Esophagus muscularis mucosa (tissue), 4 donors: ENCODE measurements at regions not wholly inside any gene's neighbourhood (a gene's known extent, or its start where the extent isn't known, plus 50 kb on each side); places are given as distances from the start of the nearest gene placed in this dataset.

Source experiments
- DNase-seq: peaks from one replicate; pipeline ENCODE4 v3.0.0-alpha.2; 2017; ENCODE audit errors: extremely low spot score
- H3K27ac ChIP-seq, 4 donors: fragments of 200-600 bp; sonication (generic); replicated peaks in 1 of 4; 1 replicate in 3 of 4; 2 replicates in 1 of 4; pipeline ENCODE4 v1.5.1; 2016 to 2019; ENCODE audit warnings: mild to moderate bottlenecking in 1 of 4
- H3K27me3 ChIP-seq, 4 donors: fragments of 200-600 bp; sonication (generic); one replicate each; pipeline versions ENCODE4 v1.5.1 to v1.6.0; 2016 to 2019
- H3K36me3 ChIP-seq, 4 donors: fragments of 200-600 bp; sonication (generic); one replicate each; pipeline ENCODE4 v1.5.1; 2016 to 2019
- H3K4me1 ChIP-seq, 4 donors: fragments of 200-600 bp; sonication (generic); one replicate each; pipeline ENCODE4 v1.5.1; 2016 to 2019
- H3K4me3 ChIP-seq, 4 donors: fragments of 200-600 bp; sonication (generic); 1 replicate in 2 of 4; 2 replicates in 2 of 4; pipeline ENCODE4 v1.5.1; 2016 to 2019; ENCODE audit warnings: mild to moderate bottlenecking in 4 of 4, moderate library complexity in 1 of 4
- H3K9me3 ChIP-seq, 4 donors: fragments of 200-600 bp; sonication (generic); 1 replicate in 3 of 4; 2 replicates in 1 of 4; pipeline ENCODE4 v1.5.1; 2016 to 2019
- EP300 ChIP-seq: sonication (generic); formaldehyde crosslinking; IDR thresholded peaks from one replicate; pipeline ENCODE4 v1.6.1; 2017; ENCODE audit warnings: antibody characterized with exemption
- POLR2A ChIP-seq: fragments of 450-650 bp; IDR thresholded peaks from one replicate; pipeline ENCODE4 v1.6.1; 2017; ENCODE audit warnings: antibody characterized with exemption, moderate library complexity, mild to moderate bottlenecking, low read depth
- POLR2AphosphoS5 ChIP-seq, 2 donors: sonication (generic); formaldehyde crosslinking; IDR thresholded peaks; one replicate each; pipeline ENCODE4 v1.6.1; 2017; ENCODE audit warnings: antibody characterized with exemption in 2 of 2
- WGBS: methylation state at CpG from one replicate; pipeline ENCODE4 v1.1.5; 2018; 5-methylcytosine and 5-hydroxymethylcytosine counted together
- intact Hi-C: fragments of 100-400 bp; cut with DNase I; formaldehyde crosslinking; loops from one replicate; pipeline ENCODE4 v1.15.1; 2023
- TF ChIP-seq, protein P1 (sequence below), 3 experiments: fragments of 200-600 bp in 2 of 3; fragments of 450-650 bp in 1 of 3; sonication (generic) in 2 of 3; IDR thresholded peaks; one replicate each; pipeline ENCODE4 v1.5.1; 2017 to 2019; ENCODE audit warnings: antibody characterized with exemption in 3 of 3, mild to moderate bottlenecking in 2 of 3, moderate library complexity in 1 of 3

DNA sequence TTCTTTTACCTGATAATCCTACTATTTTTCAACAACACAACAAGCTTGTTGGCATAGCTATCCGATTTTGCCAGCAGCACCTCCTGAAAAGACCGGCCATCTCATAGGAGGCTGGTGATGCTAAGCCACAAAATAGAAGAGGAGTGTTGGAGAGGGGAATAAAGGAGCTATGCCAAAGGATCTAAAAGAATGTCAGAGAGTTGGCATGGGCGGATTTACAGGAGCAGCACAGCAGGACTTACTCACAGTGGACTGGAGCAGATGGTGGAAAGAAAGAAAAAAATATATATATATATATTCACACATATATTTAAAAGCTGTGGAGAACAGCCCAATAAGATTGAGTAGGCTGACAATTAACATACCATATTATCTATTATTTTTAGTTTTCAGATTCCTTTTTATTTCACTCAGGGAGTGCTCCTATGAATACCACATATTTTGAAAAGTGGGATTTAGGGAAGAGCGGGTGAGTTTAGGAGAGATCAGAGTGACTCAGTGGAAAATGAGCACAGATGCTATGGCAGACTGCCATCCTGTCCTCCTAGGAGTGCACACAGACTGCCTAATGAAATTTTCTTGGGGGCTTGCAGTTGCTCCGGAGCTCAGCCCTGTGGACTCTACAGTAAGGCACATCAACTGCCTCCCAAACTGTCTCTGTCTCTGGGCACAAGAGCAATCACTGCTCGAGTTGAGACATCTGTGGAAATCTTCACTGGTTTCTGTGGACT lies 394.4 kb upstream of the CHRM3 start:
- DNase-seq, result no peak
- Histone ChIP-seq H3K4me1 (no peaks in the 10 kb centered on the region), H3K9me3 (peaks cover 0 to 7% (median 0%) of the 10 kb centered on the region in 4 donors), H3K36me3 (no peaks in the 10 kb centered on the region), H3K27ac (no peak overlapping the region), H3K27me3 (no peaks in the 10 kb centered on the region), H3K4me3 (no peak overlapping the region)
- intact Hi-C loops, result no loop called here
- TF ChIP-seq, protein P1, sequence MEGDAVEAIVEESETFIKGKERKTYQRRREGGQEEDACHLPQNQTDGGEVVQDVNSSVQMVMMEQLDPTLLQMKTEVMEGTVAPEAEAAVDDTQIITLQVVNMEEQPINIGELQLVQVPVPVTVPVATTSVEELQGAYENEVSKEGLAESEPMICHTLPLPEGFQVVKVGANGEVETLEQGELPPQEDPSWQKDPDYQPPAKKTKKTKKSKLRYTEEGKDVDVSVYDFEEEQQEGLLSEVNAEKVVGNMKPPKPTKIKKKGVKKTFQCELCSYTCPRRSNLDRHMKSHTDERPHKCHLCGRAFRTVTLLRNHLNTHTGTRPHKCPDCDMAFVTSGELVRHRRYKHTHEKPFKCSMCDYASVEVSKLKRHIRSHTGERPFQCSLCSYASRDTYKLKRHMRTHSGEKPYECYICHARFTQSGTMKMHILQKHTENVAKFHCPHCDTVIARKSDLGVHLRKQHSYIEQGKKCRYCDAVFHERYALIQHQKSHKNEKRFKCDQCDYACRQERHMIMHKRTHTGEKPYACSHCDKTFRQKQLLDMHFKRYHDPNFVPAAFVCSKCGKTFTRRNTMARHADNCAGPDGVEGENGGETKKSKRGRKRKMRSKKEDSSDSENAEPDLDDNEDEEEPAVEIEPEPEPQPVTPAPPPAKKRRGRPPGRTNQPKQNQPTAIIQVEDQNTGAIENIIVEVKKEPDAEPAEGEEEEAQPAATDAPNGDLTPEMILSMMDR (IDR thresholded peaks at IDR 0.05), result no peak
- TF ChIP-seq EP300 (no peak), POLR2AphosphoS5 (IDR thresholded peaks at IDR 0.05) (no peak), POLR2A (no peak)
- 55% methylated on average over 6 of the region's 6 CpGs for WGBS

DNA sequence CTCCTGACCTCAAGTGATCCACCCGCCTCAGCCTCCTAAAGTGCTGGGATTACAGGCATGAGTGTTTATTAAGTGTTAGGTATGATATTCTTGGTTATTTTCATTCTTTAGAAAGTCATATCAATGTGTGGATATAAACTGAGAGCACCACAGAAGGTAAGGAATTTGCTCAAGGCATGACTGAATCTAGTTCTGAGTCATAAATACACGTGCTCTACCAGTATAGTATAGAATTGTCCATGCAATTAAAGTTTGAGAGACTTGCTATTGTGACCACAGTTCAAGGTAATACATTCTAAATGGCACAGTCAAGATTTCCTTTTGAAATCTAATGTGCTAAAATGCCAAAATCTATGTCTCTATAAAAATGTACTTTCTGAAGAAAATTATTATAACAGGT lies 401.1 kb upstream of the CHRM3 start:
- no peak for DNase-seq
- Histone ChIP-seq H3K4me3 (no peak overlapping the region), H3K4me1 (no peaks in the 10 kb centered on the region), H3K9me3 (peaks cover 0 to 7% (median 0%) of the 10 kb centered on the region in 4 donors), H3K36me3 (no peaks in the 10 kb centered on the region), H3K27ac (no peak overlapping the region), H3K27me3 (no peaks in the 10 kb centered on the region)
- TF ChIP-seq POLR2AphosphoS5 (IDR thresholded peaks at IDR 0.05), result no peak
- TF ChIP-seq POLR2A, result no peak
- TF ChIP-seq EP300, result no peak
- TF ChIP-seq, protein P1 (IDR thresholded peaks at IDR 0.05), result no peak
- 69% methylated on average over 2 of the region's 2 CpGs for WGBS
- intact Hi-C loops, result no loop called here

DNA sequence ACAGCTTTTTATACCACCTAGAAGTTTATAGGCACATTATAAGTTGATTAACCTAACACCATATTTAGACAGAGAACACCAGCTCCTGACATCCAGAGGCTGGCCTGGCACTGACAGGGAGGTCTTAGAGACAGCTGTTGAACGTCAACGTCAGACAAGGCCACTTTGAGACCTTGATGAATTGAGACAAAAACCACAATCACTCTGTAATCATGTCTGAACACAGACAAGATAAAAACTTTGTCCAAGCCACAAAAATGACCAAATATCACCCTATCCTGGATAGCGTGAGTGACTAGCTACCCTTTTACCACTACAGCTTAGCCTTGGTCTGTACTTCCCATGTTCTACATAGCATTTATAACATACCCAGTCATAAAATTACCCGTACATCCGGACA lies 403.6 kb upstream of the CHRM3 start:
- intact Hi-C loops, result no loop called here
- no peaks in the 10 kb centered on the region for H3K27me3 ChIP-seq
- DNase-seq, result no peak
- H3K4me1 ChIP-seq, result no peaks in the 10 kb centered on the region
- no peak overlapping the region for H3K4me3 ChIP-seq
- peaks cover 0 to 4% (median 0%) of the 10 kb centered on the region in 4 donors for H3K9me3 ChIP-seq
- WGBS, result 68% methylated on average over 5 of the region's 5 CpGs
- TF ChIP-seq EP300 (no peak), POLR2A (no peak), POLR2AphosphoS5 (IDR thresholded peaks at IDR 0.05) (no peak)
- TF ChIP-seq, protein P1 (IDR thresholded peaks at IDR 0.05), result no peak
- no peaks in the 10 kb centered on the region for H3K36me3 ChIP-seq
- no peak overlapping the region for H3K27ac ChIP-seq

DNA sequence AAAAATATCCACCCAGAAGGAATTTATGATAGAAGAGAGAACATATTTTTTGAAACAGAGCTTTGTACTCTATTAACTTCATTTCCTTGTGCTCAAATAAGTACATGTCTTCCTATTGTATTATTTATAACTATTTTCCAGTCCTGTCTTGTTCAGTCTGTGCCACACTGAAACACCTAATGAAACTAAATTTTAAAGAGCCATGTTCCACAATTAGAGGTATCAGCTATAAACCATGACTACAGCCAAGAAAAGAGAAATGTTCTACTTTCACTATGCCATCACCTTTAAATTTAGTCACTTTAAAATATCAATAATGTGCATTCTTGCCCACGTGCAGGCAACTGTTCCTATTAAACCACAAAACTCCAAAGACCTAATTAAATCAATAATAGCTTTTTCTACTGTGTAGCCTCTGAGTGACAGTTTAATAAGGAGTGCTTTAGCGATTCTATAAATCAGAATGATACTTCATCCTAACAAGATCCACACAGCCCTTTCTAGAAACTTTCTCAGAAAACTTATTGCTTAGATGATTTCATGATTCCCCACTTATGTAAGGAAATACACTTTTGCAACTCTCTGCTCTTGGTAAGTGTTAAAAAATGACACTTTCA lies 404.9 kb upstream of the CHRM3 start:
- Histone ChIP-seq H3K36me3 (no peaks in the 10 kb centered on the region), H3K27ac (no peak overlapping the region), H3K9me3 (no peaks in the 10 kb centered on the region), H3K4me1 (no peaks in the 10 kb centered on the region), H3K4me3 (no peak overlapping the region), H3K27me3 (no peaks in the 10 kb centered on the region)
- WGBS, result 61% methylated on average over 2 of the region's 2 CpGs
- intact Hi-C loops, result no loop called here
- TF ChIP-seq POLR2AphosphoS5 (IDR thresholded peaks at IDR 0.05), result no peak
- DNase-seq, result no peak

DNA sequence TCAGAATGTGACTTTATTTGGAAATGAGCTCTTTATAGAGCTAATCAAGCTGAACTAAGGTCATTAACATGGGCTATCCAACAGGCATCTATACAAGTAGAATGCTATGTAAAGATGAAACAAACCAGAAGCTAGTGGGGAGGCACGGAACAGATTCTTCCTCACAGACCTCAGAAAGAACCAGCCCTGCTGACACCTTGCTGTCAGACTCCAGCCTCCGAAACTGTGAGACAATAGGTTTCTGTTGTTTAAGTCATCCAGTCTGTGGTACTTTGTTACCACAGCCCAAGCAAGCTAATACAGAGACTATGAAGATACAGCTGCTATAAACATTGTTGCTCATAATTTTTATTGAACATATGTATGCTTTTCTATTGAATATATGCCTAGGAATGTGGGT lies 406.3 kb upstream of the CHRM3 start:
- 93% methylated on average over 2 of the region's 2 CpGs for WGBS
- H3K4me1 ChIP-seq, result no peaks in the 10 kb centered on the region
- H3K36me3 ChIP-seq, result no peaks in the 10 kb centered on the region
- H3K4me3 ChIP-seq, result no peak overlapping the region
- intact Hi-C loops, result no loop called here
- no peak for DNase-seq
- H3K27ac ChIP-seq, result no peak overlapping the region
- no peaks in the 10 kb centered on the region for H3K27me3 ChIP-seq
- H3K9me3 ChIP-seq, result no peaks in the 10 kb centered on the region
- TF ChIP-seq POLR2AphosphoS5 (IDR thresholded peaks at IDR 0.05) (no peak), EP300 (no peak), POLR2A (no peak)
- TF ChIP-seq, protein P1 (IDR thresholded peaks at IDR 0.05), result no peak
